ENCODE measurements at regions not wholly inside any gene's neighbourhood (a gene's known extent, or its start where the extent isn't known, plus 50 kb on each side); places are given as distances from the start of the nearest gene placed in this dataset.
"Not testable (repeated sequence)": the region's sequence is repeated elsewhere in the genome, so short reads cannot be mapped to it uniquely, and the experiment has no call there.

GRCh38 chr6:1474205-1474604 lies 84.8 kb downstream of the FOXF2 start:
- ChIA-PET POLR2A (no interaction called here), CTCF (no interaction called here)
- no peaks in the 10 kb centered on the region for H3K4me1 ChIP-seq (ENCODE audit: control extremely low read depth in 1 of 4, control insufficient read depth in 4 of 4, insufficient read depth in 4 of 4, low read length in 3 of 4)
- no CpG with 5 or more reads among the region's 4 CpGs for WGBS (ENCODE audit: insufficient coverage)
- no peak for DNase-seq
- H3K9me3 ChIP-seq (ENCODE audit: control extremely low read depth in 1 of 5, control insufficient read depth in 4 of 5, insufficient read depth in 2 of 5, low read depth in 1 of 5, low read length in 4 of 5), result no peaks in the 10 kb centered on the region
- H3K27me3 ChIP-seq (replicated peaks in 2 of 5; ENCODE audit: control insufficient read depth in 4 of 5, insufficient read depth in 5 of 5, low read length in 4 of 5), result peaks cover 0 to 10% (median 0%) of the 10 kb centered on the region in 5 experiments
- H3K4me3 ChIP-seq (ENCODE audit: control insufficient read depth in 1 of 7, extremely low read depth in 1 of 7, insufficient read depth in 4 of 7, low read depth in 2 of 7, low read length in 6 of 7), result no peak overlapping the region
- no peak overlapping the region for H3K27ac ChIP-seq (ENCODE audit: insufficient read depth in 1 of 2, low read depth in 1 of 2, low read length in 2 of 2, poor library complexity in 1 of 2, severe bottlenecking in 2 of 2)
- H3K36me3 ChIP-seq (ENCODE audit: control insufficient read depth in 4 of 4, insufficient read depth in 4 of 4, low read length in 3 of 4), result no peaks in the 10 kb centered on the region

GRCh38 chr6:1475174-1475573 lies 85.8 kb downstream of the FOXF2 start:
- Histone ChIP-seq H3K36me3 (ENCODE audit: control insufficient read depth in 4 of 4, insufficient read depth in 4 of 4, low read length in 3 of 4) (no peaks in the 10 kb centered on the region), H3K27ac (ENCODE audit: insufficient read depth in 1 of 2, low read depth in 1 of 2, low read length in 2 of 2, poor library complexity in 1 of 2, severe bottlenecking in 2 of 2) (no peak overlapping the region), H3K4me3 (ENCODE audit: control insufficient read depth in 1 of 7, extremely low read depth in 1 of 7, insufficient read depth in 4 of 7, low read depth in 2 of 7, low read length in 6 of 7) (no peak overlapping the region), H3K4me1 (ENCODE audit: control extremely low read depth in 1 of 4, control insufficient read depth in 4 of 4, insufficient read depth in 4 of 4, low read length in 3 of 4) (no peaks in the 10 kb centered on the region), H3K27me3 (replicated peaks in 2 of 5; ENCODE audit: control insufficient read depth in 4 of 5, insufficient read depth in 5 of 5, low read length in 4 of 5) (peaks cover 0 to 10% (median 2%) of the 10 kb centered on the region in 5 experiments), H3K9me3 (ENCODE audit: control extremely low read depth in 1 of 5, control insufficient read depth in 4 of 5, insufficient read depth in 2 of 5, low read depth in 1 of 5, low read length in 4 of 5) (no peaks in the 10 kb centered on the region)
- CTCF ChIA-PET, result no interaction called here
- POLR2A ChIA-PET, result no interaction called here
- no CpG with 5 or more reads among the region's 1 CpG for WGBS (ENCODE audit: insufficient coverage)
- no peak for DNase-seq

DNA sequence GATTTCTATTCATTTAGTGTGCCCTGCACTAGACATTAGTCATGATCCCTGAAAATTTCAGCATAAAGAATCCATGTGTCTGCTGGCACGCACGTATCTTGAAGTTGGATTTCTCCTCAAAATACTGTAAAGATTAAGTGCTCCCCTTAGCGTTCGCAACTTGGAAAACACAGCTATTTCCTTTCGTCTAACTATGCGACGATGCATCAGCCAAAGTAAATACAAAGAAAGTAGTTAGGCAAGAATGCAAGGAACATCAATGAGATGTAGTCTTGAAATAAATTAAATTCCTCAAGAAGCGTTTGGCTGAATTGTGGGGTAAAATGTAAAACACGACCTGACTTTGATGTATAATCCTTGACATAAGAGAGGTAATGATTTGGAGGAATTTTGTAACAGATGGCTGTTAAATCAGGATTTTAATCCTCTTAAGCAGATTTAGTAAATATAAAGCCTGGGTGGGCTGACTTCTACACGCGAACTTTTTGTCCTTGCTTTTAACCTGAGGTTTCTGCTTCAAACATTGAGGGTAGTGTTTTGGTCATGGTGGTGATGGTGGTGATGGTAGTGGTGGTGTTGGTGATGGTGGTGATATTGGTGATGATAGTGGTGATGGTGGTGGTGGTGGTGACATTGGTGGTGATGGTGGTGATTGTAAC lies 88.2 kb downstream of the FOXF2 start:
- ChIA-PET CTCF (interaction anchor here (1.1 kb wide), 1 partner anchor 9 kb away, joined by 3 read pairs; no protein-coding TSS in a partner anchor), POLR2A (no interaction called here)
- no peak overlapping the region for H3K27ac ChIP-seq (ENCODE audit: insufficient read depth in 1 of 2, low read depth in 1 of 2, low read length in 2 of 2, poor library complexity in 1 of 2, severe bottlenecking in 2 of 2)
- H3K27me3 ChIP-seq (replicated peaks in 2 of 5; ENCODE audit: control insufficient read depth in 4 of 5, insufficient read depth in 5 of 5, low read length in 4 of 5), result peaks cover 0 to 6% (median 2%) of the 10 kb centered on the region in 5 experiments
- no peaks in the 10 kb centered on the region for H3K36me3 ChIP-seq (ENCODE audit: control insufficient read depth in 4 of 4, insufficient read depth in 4 of 4, low read length in 3 of 4)
- WGBS (ENCODE audit: insufficient coverage), result 92% methylated on average over 11 of the region's 11 CpGs
- no peaks in the 10 kb centered on the region for H3K4me1 ChIP-seq (ENCODE audit: control extremely low read depth in 1 of 4, control insufficient read depth in 4 of 4, insufficient read depth in 4 of 4, low read length in 3 of 4)
- no peaks in the 10 kb centered on the region for H3K9me3 ChIP-seq (ENCODE audit: control extremely low read depth in 1 of 5, control insufficient read depth in 4 of 5, insufficient read depth in 2 of 5, low read depth in 1 of 5, low read length in 4 of 5)
- DNase-seq, result no peak
- H3K4me3 ChIP-seq (ENCODE audit: control insufficient read depth in 1 of 7, extremely low read depth in 1 of 7, insufficient read depth in 4 of 7, low read depth in 2 of 7, low read length in 6 of 7), result no peak overlapping the region

DNA sequence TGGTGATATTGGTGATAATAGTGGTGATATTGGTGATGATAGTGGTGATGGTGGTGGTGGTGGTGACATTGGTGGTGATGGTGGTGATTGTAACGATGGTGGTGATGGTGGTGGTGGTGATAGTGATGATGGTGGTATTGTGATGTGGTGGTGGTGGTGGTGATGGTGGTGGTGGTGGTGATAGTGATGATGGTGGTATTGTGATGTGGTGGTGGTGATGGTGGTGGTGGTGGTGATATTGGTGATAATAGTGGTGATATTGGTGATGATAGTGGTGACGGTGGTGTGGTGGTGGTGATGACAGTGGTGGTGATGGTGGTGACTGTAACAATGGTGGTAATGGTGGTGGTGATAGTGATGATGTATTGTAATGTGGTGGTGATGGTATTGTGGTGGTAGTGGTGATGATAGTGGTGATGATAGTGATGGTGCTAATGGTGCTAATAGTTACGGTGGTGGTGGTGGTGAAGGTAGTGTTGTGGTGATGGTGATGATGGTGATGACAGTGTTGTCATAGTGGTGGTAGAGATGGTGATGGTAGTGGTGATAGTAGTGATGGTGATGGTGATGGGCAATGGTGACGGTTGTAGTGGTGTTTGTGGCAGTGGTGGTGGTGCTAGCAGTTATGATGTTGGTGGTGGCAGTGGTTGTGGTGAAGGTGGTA lies 88.9 kb downstream of the FOXF2 start:
- H3K27me3 ChIP-seq (replicated peaks in 2 of 5; ENCODE audit: control insufficient read depth in 4 of 5, insufficient read depth in 5 of 5, low read length in 4 of 5); CTCF ChIA-PET; H3K27ac ChIP-seq (ENCODE audit: insufficient read depth in 1 of 2, low read depth in 1 of 2, low read length in 2 of 2, poor library complexity in 1 of 2, severe bottlenecking in 2 of 2); DNase-seq; POLR2A ChIA-PET; H3K4me1 ChIP-seq (ENCODE audit: control extremely low read depth in 1 of 4, control insufficient read depth in 4 of 4, insufficient read depth in 4 of 4, low read length in 3 of 4); H3K9me3 ChIP-seq (ENCODE audit: control extremely low read depth in 1 of 5, control insufficient read depth in 4 of 5, insufficient read depth in 2 of 5, low read depth in 1 of 5, low read length in 4 of 5); H3K4me3 ChIP-seq (ENCODE audit: control insufficient read depth in 1 of 7, extremely low read depth in 1 of 7, insufficient read depth in 4 of 7, low read depth in 2 of 7, low read length in 6 of 7); H3K36me3 ChIP-seq (ENCODE audit: control insufficient read depth in 4 of 4, insufficient read depth in 4 of 4, low read length in 3 of 4): not testable (repeated sequence)
- WGBS (ENCODE audit: insufficient coverage), result 83% methylated on average over 3 of the region's 4 CpGs

GRCh38 chr6:1479095-1479494 lies 89.7 kb downstream of the FOXF2 start:
- no peaks in the 10 kb centered on the region for H3K9me3 ChIP-seq (ENCODE audit: control extremely low read depth in 1 of 5, control insufficient read depth in 4 of 5, insufficient read depth in 2 of 5, low read depth in 1 of 5, low read length in 4 of 5)
- no peak overlapping the region for H3K27ac ChIP-seq (ENCODE audit: insufficient read depth in 1 of 2, low read depth in 1 of 2, low read length in 2 of 2, poor library complexity in 1 of 2, severe bottlenecking in 2 of 2)
- ChIA-PET POLR2A (interaction anchor here (0.6 kb wide), 1 partner anchor 364 kb away, joined by 3 read pairs; no protein-coding TSS in a partner anchor), CTCF (no interaction called here)
- peaks cover 0 to 6% (median 2%) of the 10 kb centered on the region in 5 experiments for H3K27me3 ChIP-seq (replicated peaks in 2 of 5; ENCODE audit: control insufficient read depth in 4 of 5, insufficient read depth in 5 of 5, low read length in 4 of 5)
- H3K36me3 ChIP-seq (ENCODE audit: control insufficient read depth in 4 of 4, insufficient read depth in 4 of 4, low read length in 3 of 4), result no peaks in the 10 kb centered on the region
- H3K4me1 ChIP-seq (ENCODE audit: control extremely low read depth in 1 of 4, control insufficient read depth in 4 of 4, insufficient read depth in 4 of 4, low read length in 3 of 4), result no peaks in the 10 kb centered on the region
- WGBS (ENCODE audit: insufficient coverage), result 88% methylated on average over 2 of the region's 2 CpGs
- H3K4me3 ChIP-seq (ENCODE audit: control insufficient read depth in 1 of 7, extremely low read depth in 1 of 7, insufficient read depth in 4 of 7, low read depth in 2 of 7, low read length in 6 of 7), result no peak overlapping the region
- DNase-seq, result no peak

DNA sequence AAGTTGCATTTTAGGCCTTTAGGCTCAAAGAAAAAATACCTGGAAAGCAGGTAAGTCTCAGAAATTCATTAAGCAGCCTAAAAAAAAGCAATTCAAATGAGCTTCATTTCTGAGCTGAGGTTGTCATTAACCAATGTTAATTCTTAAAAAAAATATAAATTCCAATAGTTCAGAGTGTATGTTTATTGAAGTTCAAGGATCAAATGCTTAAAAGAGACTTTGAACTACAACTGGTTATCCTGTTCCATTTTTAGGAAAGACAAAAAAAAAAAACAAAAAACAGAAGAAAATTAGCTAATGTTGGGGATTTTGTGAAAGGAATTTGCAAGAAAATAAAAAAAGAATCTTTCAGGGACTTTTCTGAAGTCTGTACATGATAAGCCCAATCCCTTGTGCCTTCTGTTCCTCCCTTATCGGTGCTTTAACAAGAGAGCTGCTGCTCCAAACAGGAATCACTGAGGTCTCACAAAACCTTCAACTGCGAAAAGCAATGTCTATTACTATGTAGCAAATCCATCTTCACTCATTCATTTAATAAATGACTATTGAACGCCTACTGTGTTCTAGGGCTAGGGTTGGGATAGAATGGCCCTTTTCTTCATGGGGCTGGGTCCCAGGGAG lies 90.3 kb downstream of the FOXF2 start:
- no peak for DNase-seq
- Histone ChIP-seq H3K9me3 (ENCODE audit: control extremely low read depth in 1 of 5, control insufficient read depth in 4 of 5, insufficient read depth in 2 of 5, low read depth in 1 of 5, low read length in 4 of 5) (no peaks in the 10 kb centered on the region), H3K27ac (ENCODE audit: insufficient read depth in 1 of 2, low read depth in 1 of 2, low read length in 2 of 2, poor library complexity in 1 of 2, severe bottlenecking in 2 of 2) (no peak overlapping the region), H3K4me1 (ENCODE audit: control extremely low read depth in 1 of 4, control insufficient read depth in 4 of 4, insufficient read depth in 4 of 4, low read length in 3 of 4) (no peaks in the 10 kb centered on the region), H3K4me3 (ENCODE audit: control insufficient read depth in 1 of 7, extremely low read depth in 1 of 7, insufficient read depth in 4 of 7, low read depth in 2 of 7, low read length in 6 of 7) (no peak overlapping the region), H3K27me3 (replicated peaks in 2 of 5; ENCODE audit: control insufficient read depth in 4 of 5, insufficient read depth in 5 of 5, low read length in 4 of 5) (peaks cover 0 to 4% (median 2%) of the 10 kb centered on the region in 5 experiments), H3K36me3 (ENCODE audit: control insufficient read depth in 4 of 4, insufficient read depth in 4 of 4, low read length in 3 of 4) (no peaks in the 10 kb centered on the region)
- ChIA-PET POLR2A (interaction anchor here (0.6 kb wide), 1 partner anchor 363 kb away, joined by 3 read pairs; no protein-coding TSS in a partner anchor), CTCF (no interaction called here)
- no CpG with 5 or more reads among the region's 3 CpGs for WGBS (ENCODE audit: insufficient coverage)

DNA sequence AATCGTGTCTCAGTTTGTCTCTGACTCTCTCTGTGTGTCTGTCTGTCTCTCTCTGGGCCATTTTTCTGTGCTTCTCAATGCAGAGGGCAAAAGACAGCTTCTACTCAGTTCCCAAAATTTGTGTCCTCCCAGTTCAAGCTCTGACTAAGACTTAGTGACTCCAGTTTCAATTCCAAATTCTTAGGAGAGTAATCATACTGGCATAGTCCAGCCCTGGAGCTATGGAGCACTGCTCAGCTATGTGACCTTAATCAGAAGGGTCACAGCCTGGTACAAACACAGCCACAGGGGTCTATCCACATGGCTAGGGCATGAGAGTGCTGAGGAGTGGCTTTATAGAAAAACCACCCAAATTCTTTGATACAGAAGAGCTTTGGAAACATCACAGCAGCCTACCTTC lies 91.9 kb downstream of the FOXF2 start:
- no peak for DNase-seq
- H3K4me3 ChIP-seq (ENCODE audit: control insufficient read depth in 1 of 7, extremely low read depth in 1 of 7, insufficient read depth in 4 of 7, low read depth in 2 of 7, low read length in 6 of 7), result no peak overlapping the region
- ChIA-PET POLR2A (no interaction called here), CTCF (no interaction called here)
- no peaks in the 10 kb centered on the region for H3K4me1 ChIP-seq (ENCODE audit: control extremely low read depth in 1 of 4, control insufficient read depth in 4 of 4, insufficient read depth in 4 of 4, low read length in 3 of 4)
- 89% methylated on average over 1 of the region's 1 CpG for WGBS (ENCODE audit: insufficient coverage)
- H3K36me3 ChIP-seq (ENCODE audit: control insufficient read depth in 4 of 4, insufficient read depth in 4 of 4, low read length in 3 of 4), result no peaks in the 10 kb centered on the region
- no peaks in the 10 kb centered on the region for H3K9me3 ChIP-seq (ENCODE audit: control extremely low read depth in 1 of 5, control insufficient read depth in 4 of 5, insufficient read depth in 2 of 5, low read depth in 1 of 5, low read length in 4 of 5)
- H3K27ac ChIP-seq (ENCODE audit: insufficient read depth in 1 of 2, low read depth in 1 of 2, low read length in 2 of 2, poor library complexity in 1 of 2, severe bottlenecking in 2 of 2), result no peak overlapping the region
- H3K27me3 ChIP-seq (replicated peaks in 2 of 5; ENCODE audit: control insufficient read depth in 4 of 5, insufficient read depth in 5 of 5, low read length in 4 of 5), result peaks cover 0 to 4% (median 0%) of the 10 kb centered on the region in 5 experiments
